ENCODE measurements at regions not wholly inside any gene's neighbourhood (a gene's known extent, or its start where the extent isn't known, plus 50 kb on each side); places are given as distances from the start of the nearest gene placed in this dataset.

- peak in 1 of 2 donors; percentile 14 for DNase-seq
- intact Hi-C loops (cut with DNase I): no loop called here
- no peaks in the 10 kb centered on the region for H3K36me3 ChIP-seq (ENCODE audit: insufficient read depth in 1 of 2, low read depth in 1 of 2)
- H3K27ac ChIP-seq: no peak overlapping the region
- H3K4me1 ChIP-seq: no peaks in the 10 kb centered on the region
- WGBS, 3 donors: 80 to 83% (median 81%) methylated on average over 21 of the region's 21 CpGs
- H3K4me3 ChIP-seq: no peak overlapping the region
- no peak for TF ChIP-seq CTCF (IDR thresholded peaks at IDR 0.05)
- no peak for ATAC-seq
- H3K9me3 ChIP-seq: no peaks in the 10 kb centered on the region
- H3K27me3 ChIP-seq (ENCODE audit: insufficient read depth in 3 of 3, low read length in 2 of 3): peaks cover 0 to 10% (median 3%) of the 10 kb centered on the region in 3 donors
Observed at GRCh38 chr22:49330421-49331222, 497.1 kb downstream of the BRD1 start.

GRCh38 chr22:49329636-49330035 lies 498.0 kb downstream of the BRD1 start:
- peak in 1 of 2 donors; percentile 20 for DNase-seq
- intact Hi-C loops (cut with DNase I): no loop called here
- Histone ChIP-seq H3K4me1 (no peaks in the 10 kb centered on the region), H3K9me3 (no peaks in the 10 kb centered on the region), H3K36me3 (ENCODE audit: insufficient read depth in 1 of 2, low read depth in 1 of 2) (no peaks in the 10 kb centered on the region), H3K4me3 (no peak overlapping the region), H3K27ac (no peak overlapping the region), H3K27me3 (ENCODE audit: insufficient read depth in 3 of 3, low read length in 2 of 3) (peaks cover 0 to 10% (median 3%) of the 10 kb centered on the region in 3 donors)
- WGBS, 3 donors: 56 to 72% (median 62%) methylated on average over 5 of the region's 5 CpGs
- no peak for ATAC-seq
- TF ChIP-seq CTCF (IDR thresholded peaks at IDR 0.05): no peak

- Histone ChIP-seq H3K9me3 (no peaks in the 10 kb centered on the region), H3K4me1 (no peaks in the 10 kb centered on the region), H3K36me3 (ENCODE audit: insufficient read depth in 1 of 2, low read depth in 1 of 2) (no peaks in the 10 kb centered on the region), H3K4me3 (no peak overlapping the region), H3K27ac (no peak overlapping the region), H3K27me3 (ENCODE audit: insufficient read depth in 3 of 3, low read length in 2 of 3) (peaks cover 0 to 10% (median 3%) of the 10 kb centered on the region in 3 donors)
- 82 to 89% (median 85%) methylated on average over 8 of the region's 8 CpGs for WGBS, 3 donors
- TF ChIP-seq CTCF (IDR thresholded peaks at IDR 0.05): no peak
- ATAC-seq: no peak
- peak in 1 of 2 donors; percentile 4 for DNase-seq
- intact Hi-C loops (cut with DNase I): no loop called here
Observed at GRCh38 chr22:49328630-49329405, 498.9 kb downstream of the BRD1 start.

GRCh38 chr22:49328118-49328475 lies 499.6 kb downstream of the BRD1 start:
- no peaks in the 10 kb centered on the region for H3K4me1 ChIP-seq
- no peak overlapping the region for H3K27ac ChIP-seq
- H3K36me3 ChIP-seq (ENCODE audit: insufficient read depth in 1 of 2, low read depth in 1 of 2): no peaks in the 10 kb centered on the region
- H3K27me3 ChIP-seq (ENCODE audit: insufficient read depth in 3 of 3, low read length in 2 of 3): peaks cover 0 to 15% (median 3%) of the 10 kb centered on the region in 3 donors
- TF ChIP-seq CTCF (IDR thresholded peaks at IDR 0.05): no peak
- peak in 1 of 2 donors; percentile 3 for DNase-seq
- intact Hi-C loops (cut with DNase I): no loop called here
- no peaks in the 10 kb centered on the region for H3K9me3 ChIP-seq
- no peak overlapping the region for H3K4me3 ChIP-seq
- 69 to 82% (median 76%) methylated on average over 6 of the region's 6 CpGs for WGBS, 3 donors
- ATAC-seq: no peak

All from psoas muscle (tissue), 7 donors.